Stimulated activated CD8-positive, alpha-beta memory T cell treated with anti-CD3 and anti-CD28 coated beads, Interleukin-15, amount 100 ng/mL, for 4 hours (primary cell): ENCODE measurements at regions not wholly inside any gene's neighbourhood (a gene's known extent, or its start where the extent isn't known, plus 50 kb on each side); places are given as distances from the start of the nearest gene placed in this dataset.
"Not testable (repeated sequence)": the region's sequence is repeated elsewhere in the genome, so short reads cannot be mapped to it uniquely, and the experiment has no call there.

Experiments
- DNase-seq, 2 donors: peaks; one replicate each; pipeline ENCODE4 v3.0.0-alpha.2; 2020; ENCODE audit warnings: low read depth in 2 of 2

- DNase-seq, result no peak
These were observed 181.4 kb downstream of the TLE3 start for GRCh38 chr15:69916169-69916785.

GRCh38 chr15:69917056-69917455 lies 180.7 kb downstream of the TLE3 start:
- no peak for DNase-seq

- DNase-seq, result no peak
These were observed 177.9 kb downstream of the TLE3 start for GRCh38 chr15:69919816-69920215.

- no peak for DNase-seq
These were observed 177.5 kb downstream of the TLE3 start for GRCh38 chr15:69920221-69920620.

GRCh38 chr15:69921626-69922619 lies 175.8 kb downstream of the TLE3 start:
- no peak for DNase-seq

- DNase-seq, result no peak
These were observed 173.2 kb downstream of the TLE3 start for GRCh38 chr15:69924531-69924930.

GRCh38 chr15:69926006-69926405 lies 171.7 kb downstream of the TLE3 start:
- no peak for DNase-seq

- DNase-seq, result no peak
These were observed 171.0 kb downstream of the TLE3 start for GRCh38 chr15:69926721-69927120.

- DNase-seq, result not testable (repeated sequence)
These were observed 168.8 kb downstream of the TLE3 start for GRCh38 chr15:69928890-69929289.

GRCh38 chr15:69929905-69930630 lies 167.6 kb downstream of the TLE3 start:
- DNase-seq, result no peak

- DNase-seq, result no peak
These were observed 167.0 kb downstream of the TLE3 start for GRCh38 chr15:69930754-69931153.

- DNase-seq, result no peak
These were observed 166.6 kb downstream of the TLE3 start for GRCh38 chr15:69931156-69931555.

- no peak for DNase-seq
These were observed 163.1 kb downstream of the TLE3 start for GRCh38 chr15:69934607-69935006.

- DNase-seq, result no peak
These were observed 157.9 kb downstream of the TLE3 start for GRCh38 chr15:69939513-69940440.

- DNase-seq, result no peak
These were observed 157.0 kb downstream of the TLE3 start for GRCh38 chr15:69940441-69941300.

GRCh38 chr15:69941301-69941605 lies 156.5 kb downstream of the TLE3 start:
- no peak for DNase-seq

GRCh38 chr15:69941706-69942495 lies 155.8 kb downstream of the TLE3 start:
- no peak for DNase-seq

- no peak for DNase-seq
These were observed 154.1 kb downstream of the TLE3 start for GRCh38 chr15:69943637-69944036.

GRCh38 chr15:69945729-69946128 lies 152.0 kb downstream of the TLE3 start:
- DNase-seq, result no peak

- DNase-seq, result no peak
These were observed 150.8 kb downstream of the TLE3 start for GRCh38 chr15:69946870-69947269.
